ENCODE measurements at regions not wholly inside any gene's neighbourhood (a gene's known extent, or its start where the extent isn't known, plus 50 kb on each side); places are given as distances from the start of the nearest gene placed in this dataset.

GRCh38 chr12:126061777-126062176 is 996.5 kb downstream of the AACS start:
- intact Hi-C loops (cut with micrococcal nuclease), result loop anchor here (10.0 kb wide), 1 partner anchor 683 kb away; no protein-coding TSS in a partner anchor
- no peak for TF ChIP-seq CTCF (IDR thresholded peaks at IDR 0.05)
- ChIA-PET POLR2A (no interaction called here), CTCF (interaction anchor here (1.0 kb wide), 1 partner anchor 9 kb away, joined by 5 read pairs; no protein-coding TSS in a partner anchor)
- H3K36me3 Mint-ChIP-seq (ENCODE audit: low read depth), result no peaks in the 10 kb centered on the region
- H3K27ac Mint-ChIP-seq, result no peak overlapping the region
- ATAC-seq (no peak), DNase-seq (no peak)
- H3K9me3 Mint-ChIP-seq, result no peaks in the 10 kb centered on the region
- H3K4me3 Mint-ChIP-seq, result no peak overlapping the region
- no peaks in the 10 kb centered on the region for H3K4me1 Mint-ChIP-seq (ENCODE audit: low read depth)
- H3K27me3 Mint-ChIP-seq, result no peaks in the 10 kb centered on the region

DNA sequence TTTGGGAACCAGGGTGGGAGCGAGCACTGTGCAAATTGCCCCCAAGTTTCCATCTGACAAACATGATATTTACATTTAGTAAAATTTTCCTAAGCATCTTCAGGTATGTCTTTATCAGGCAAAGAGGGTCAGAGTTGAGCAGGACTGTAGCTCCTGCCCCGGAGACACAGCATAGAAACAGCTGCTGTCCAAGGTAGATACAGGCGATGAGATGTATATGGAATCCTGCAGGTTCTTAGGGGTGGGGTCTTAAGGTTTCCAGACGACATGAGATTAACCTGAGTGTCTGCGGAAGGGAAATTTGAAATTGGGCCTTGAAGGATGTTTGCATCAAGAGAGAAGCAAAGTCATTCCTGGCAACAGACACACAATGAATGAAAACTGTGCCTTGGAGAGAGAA is 998.8 kb downstream of the AACS start:
- H3K4me3 Mint-ChIP-seq, result no peak overlapping the region
- H3K36me3 Mint-ChIP-seq (ENCODE audit: low read depth), result no peaks in the 10 kb centered on the region
- POLR2A ChIA-PET, result no interaction called here
- DNase-seq (no peak), ATAC-seq (no peak)
- CTCF ChIA-PET, result no interaction called here
- no peaks in the 10 kb centered on the region for H3K27me3 Mint-ChIP-seq
- intact Hi-C loops (cut with micrococcal nuclease), result loop anchor here (10.0 kb wide), 1 partner anchor 681 kb away; no protein-coding TSS in a partner anchor
- H3K9me3 Mint-ChIP-seq, result no peaks in the 10 kb centered on the region
- no peak for TF ChIP-seq CTCF (IDR thresholded peaks at IDR 0.05)
- no peak overlapping the region for H3K27ac Mint-ChIP-seq
- H3K4me1 Mint-ChIP-seq (ENCODE audit: low read depth), result no peaks in the 10 kb centered on the region

GRCh38 chr12:126067626-126068329 is 1002.5 kb downstream of the AACS start:
- H3K27me3 Mint-ChIP-seq, result no peaks in the 10 kb centered on the region
- H3K27ac Mint-ChIP-seq, result no peak overlapping the region
- H3K9me3 Mint-ChIP-seq, result peaks cover 3% of the 10 kb centered on the region
- intact Hi-C loops (cut with micrococcal nuclease), result loop anchor here (10.0 kb wide), 1 partner anchor 677 kb away; no protein-coding TSS in a partner anchor
- no peak for DNase-seq
- no peak for ATAC-seq
- no peaks in the 10 kb centered on the region for H3K4me1 Mint-ChIP-seq (ENCODE audit: low read depth)
- ChIA-PET POLR2A (no interaction called here), CTCF (interaction anchor here (1.0 to 1.4 kb wide), 4 partner anchors 141 to 807 kb away, joined by 3 to 5 read pairs (median 3); no protein-coding TSS in a partner anchor)
- H3K36me3 Mint-ChIP-seq (ENCODE audit: low read depth), result no peaks in the 10 kb centered on the region
- TF ChIP-seq CTCF (IDR thresholded peaks at IDR 0.05), result no peak
- H3K4me3 Mint-ChIP-seq, result no peak overlapping the region

DNA sequence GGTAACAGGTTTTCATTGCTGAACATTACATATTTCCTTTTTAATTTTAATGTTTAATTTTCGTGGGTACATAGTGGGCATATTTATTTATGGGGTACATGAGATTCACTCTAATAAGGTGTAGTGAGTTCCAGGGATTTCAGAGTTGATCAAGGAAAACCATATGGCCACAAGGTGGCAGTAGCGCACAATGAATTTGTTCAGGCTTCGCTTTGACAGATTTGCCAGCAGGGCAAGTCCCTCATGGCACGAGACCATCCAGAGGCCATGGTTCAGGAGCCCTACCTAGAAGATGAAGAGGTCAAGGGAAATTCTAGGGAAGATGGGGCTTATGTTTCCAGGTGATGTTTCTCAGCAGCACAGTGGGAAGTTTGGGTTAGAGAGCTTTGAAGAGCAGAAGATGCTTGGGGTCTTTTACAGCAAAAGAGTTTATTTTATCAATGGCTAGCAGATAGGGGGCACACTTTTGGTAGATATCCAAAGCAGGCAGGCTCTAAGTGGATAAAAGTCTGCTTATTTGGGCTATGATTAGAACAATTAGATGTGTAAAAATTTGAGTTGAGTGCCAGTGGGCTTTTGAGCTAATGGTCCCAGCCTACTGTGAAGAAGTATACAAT is 1004.4 kb downstream of the AACS start:
- peak; percentile 56 for TF ChIP-seq CTCF (IDR thresholded peaks at IDR 0.05)

GRCh38 chr12:126076515-126076914 is 1011.3 kb downstream of the AACS start:
- CTCF ChIA-PET, result no interaction called here

More for the DNA sequence above, 1004.4 kb downstream of the AACS start:
- CTCF ChIA-PET, result interaction anchor here (0.8 to 2.0 kb wide), 11 partner anchors 8 to 805 kb away, joined by 3 to 8 read pairs (median 4); no protein-coding TSS in a partner anchor
- peak; percentile 75 for DNase-seq
- POLR2A ChIA-PET, result no interaction called here
- H3K36me3 Mint-ChIP-seq (ENCODE audit: low read depth), result no peaks in the 10 kb centered on the region
- no peak overlapping the region for H3K27ac Mint-ChIP-seq
- intact Hi-C loops (cut with micrococcal nuclease), result loop anchor here (5.0 to 10.0 kb wide), 2 partner anchors 675 to 808 kb away; no protein-coding TSS in a partner anchor
- no peaks in the 10 kb centered on the region for H3K27me3 Mint-ChIP-seq
- H3K4me3 Mint-ChIP-seq, result no peak overlapping the region
- H3K9me3 Mint-ChIP-seq, result peaks cover 3% of the 10 kb centered on the region
- ATAC-seq, result no peak
- H3K4me1 Mint-ChIP-seq (ENCODE audit: low read depth), result no peaks in the 10 kb centered on the region

More at GRCh38 chr12:126076515-126076914, 1011.3 kb downstream of the AACS start:
- no peaks in the 10 kb centered on the region for H3K4me1 Mint-ChIP-seq (ENCODE audit: low read depth)
- TF ChIP-seq CTCF (IDR thresholded peaks at IDR 0.05), result no peak
- no peak overlapping the region for H3K4me3 Mint-ChIP-seq
- H3K27ac Mint-ChIP-seq, result no peak overlapping the region
- H3K36me3 Mint-ChIP-seq (ENCODE audit: low read depth), result no peaks in the 10 kb centered on the region
- POLR2A ChIA-PET, result no interaction called here
- DNase-seq (no peak), ATAC-seq (no peak)
- no peaks in the 10 kb centered on the region for H3K27me3 Mint-ChIP-seq
- intact Hi-C loops (cut with micrococcal nuclease), result no loop called here
- no peaks in the 10 kb centered on the region for H3K9me3 Mint-ChIP-seq
